Neuronal stem cell (in vitro differentiated cells): ENCODE measurements at regions not wholly inside any gene's neighbourhood (a gene's known extent, or its start where the extent isn't known, plus 50 kb on each side); places are given as distances from the start of the nearest gene placed in this dataset.
"Not testable (repeated sequence)": the region's sequence is repeated elsewhere in the genome, so short reads cannot be mapped to it uniquely, and the experiment has no call there.

Experiments used
- DNase-seq: peaks from one replicate; pipeline ENCODE4 v3.0.0-alpha.2; 2013; ENCODE audit warnings: low spot score
- H2AFZ ChIP-seq: one replicate; pipeline ENCODE4 v1.6.1; 2013; ENCODE audit warnings: mild to moderate bottlenecking, low read length, inconsistent platforms
- H2AK5ac ChIP-seq: 2 replicates; pipeline ENCODE4 v1.6.1; 2013; ENCODE audit warnings: low read depth, mild to moderate bottlenecking, inconsistent platforms, low read length, moderate library complexity, mixed read lengths
- H2BK120ac ChIP-seq: 2 replicates; pipeline ENCODE4 v1.6.1; 2013; ENCODE audit warnings: low read depth, mild to moderate bottlenecking, inconsistent platforms, low read length, moderate library complexity, mixed read lengths
- H2BK12ac ChIP-seq: one replicate; pipeline ENCODE4 v1.6.1; 2013; ENCODE audit warnings: low read length, inconsistent platforms
- H2BK15ac ChIP-seq: 2 replicates; pipeline ENCODE4 v1.6.1; 2013; ENCODE audit warnings: mild to moderate bottlenecking, low read length, inconsistent platforms, mixed read lengths
- H2BK5ac ChIP-seq: one replicate; pipeline ENCODE4 v1.6.1; 2013; ENCODE audit warnings: inconsistent platforms, mild to moderate bottlenecking, low read length, moderate library complexity
- H3K14ac ChIP-seq: one replicate; pipeline ENCODE4 v1.6.1; 2013; ENCODE audit warnings: low read length, inconsistent platforms
- H3K18ac ChIP-seq: 2 replicates; pipeline ENCODE4 v1.6.1; 2013; ENCODE audit warnings: low read length, inconsistent platforms
- H3K23ac ChIP-seq: 2 replicates; pipeline ENCODE4 v1.6.1; 2013; ENCODE audit warnings: low read depth, mild to moderate bottlenecking, mixed read lengths, low read length, inconsistent platforms; ENCODE audit not compliant: poor library complexity
- H3K27ac ChIP-seq: replicated peaks from 3 replicates; pipeline ENCODE4 v1.5.1; 2013; ENCODE audit warnings: low read length, inconsistent platforms
- H3K27me3 ChIP-seq, 3 experiments: 2 replicates each; pipeline ENCODE4 v1.6.1; 2013; ENCODE audit warnings: low read length in 3 of 3, mild to moderate bottlenecking in 2 of 3, inconsistent platforms in 1 of 3, low read depth in 1 of 3, mixed read lengths in 1 of 3, moderate library complexity in 1 of 3; ENCODE audit not compliant: control insufficient read depth in 3 of 3, insufficient read depth in 3 of 3
- H3K36me3 ChIP-seq, 2 donors: replicated peaks in 1 of 2; 2 replicates each; pipeline ENCODE4 v1.6.1; 2013; ENCODE audit warnings: low read length in 2 of 2; ENCODE audit not compliant: control insufficient read depth in 2 of 2, insufficient read depth in 2 of 2
- H3K4ac ChIP-seq: 2 replicates; pipeline ENCODE4 v1.6.1; 2013; ENCODE audit warnings: inconsistent platforms, mild to moderate bottlenecking, low read length, moderate library complexity
- H3K4me1 ChIP-seq, 2 donors: 1 replicate in 1 of 2; 2 replicates in 1 of 2; pipeline ENCODE4 v1.6.1; 2013; ENCODE audit warnings: low read length in 2 of 2, low read depth in 1 of 2; ENCODE audit not compliant: control insufficient read depth in 2 of 2, insufficient read depth in 1 of 2
- H3K4me2 ChIP-seq: one replicate; pipeline ENCODE4 v1.6.1; 2013; ENCODE audit warnings: mild to moderate bottlenecking, low read length, inconsistent platforms; ENCODE audit not compliant: insufficient read depth, poor library complexity, severe bottlenecking
- H3K4me3 ChIP-seq, 2 donors: 2 replicates each; pipeline ENCODE4 v1.5.1; 2013; ENCODE audit warnings: low read length in 2 of 2, mild to moderate bottlenecking in 2 of 2, inconsistent platforms in 1 of 2, moderate library complexity in 1 of 2
- H3K79me1 ChIP-seq: one replicate; pipeline ENCODE4 v1.6.1; 2013; ENCODE audit warnings: low read depth, mild to moderate bottlenecking, inconsistent platforms, low read length, moderate library complexity
- H3K9ac ChIP-seq: one replicate; pipeline ENCODE4 v1.6.1; 2013; ENCODE audit warnings: mild to moderate bottlenecking, low read depth, low read length, inconsistent platforms; ENCODE audit not compliant: poor library complexity
- H3K9me3 ChIP-seq, 2 donors: replicated peaks in 1 of 2; 2 replicates each; pipeline versions ENCODE3 to v1.6.1; 2013; ENCODE audit warnings: low read length in 2 of 2, mild to moderate bottlenecking in 2 of 2, inconsistent platforms in 1 of 2, low read depth in 1 of 2, mixed read lengths in 1 of 2, moderate library complexity in 1 of 2; ENCODE audit not compliant: control insufficient read depth in 2 of 2, insufficient read depth in 1 of 2
- H4K8ac ChIP-seq: one replicate; pipeline ENCODE4 v1.6.1; 2013; ENCODE audit warnings: low read depth, mild to moderate bottlenecking, inconsistent platforms, low read length, moderate library complexity
- H4K91ac ChIP-seq: one replicate; pipeline ENCODE4 v1.6.1; 2013; ENCODE audit warnings: low read length, low read depth, mild to moderate bottlenecking, inconsistent platforms; ENCODE audit not compliant: poor library complexity
- WGBS, 2 donors: extraction: QIAGEN DNeasy Blood & Tissue Kit; methylation state at CpG; one replicate each; pipeline ENCODE4 v1.1.7; 2013; ENCODE audit warnings: missing lambda C conversion rate in 2 of 2, mixed read lengths in 1 of 2; ENCODE audit not compliant: insufficient read length in 2 of 2, insufficient replicate concordance in 1 of 2; ENCODE audit errors: extremely low coverage in 2 of 2; 5-methylcytosine and 5-hydroxymethylcytosine counted together

- no peak overlapping the region for H4K8ac ChIP-seq
- peaks cover 0 to 4% of the 10 kb centered on the region in 2 donors for H3K4me1 ChIP-seq
- DNase-seq = no peak
- H2BK15ac ChIP-seq = no peak overlapping the region
- no peak overlapping the region for H3K18ac ChIP-seq
- no peak overlapping the region for H3K14ac ChIP-seq
- H3K23ac ChIP-seq = no peak overlapping the region
- no peak overlapping the region for H3K4me2 ChIP-seq
- no peak overlapping the region for H2AK5ac ChIP-seq
- no peak overlapping the region for H3K9ac ChIP-seq
- no peaks in the 10 kb centered on the region for H3K9me3 ChIP-seq
- H4K91ac ChIP-seq = no peak overlapping the region
- no peak overlapping the region for H2BK12ac ChIP-seq
- no peak overlapping the region for H3K27ac ChIP-seq
- H3K36me3 ChIP-seq = no peaks in the 10 kb centered on the region
- no peaks in the 10 kb centered on the region for H3K27me3 ChIP-seq
- no peak overlapping the region for H3K4ac ChIP-seq
- no peak overlapping the region for H2BK5ac ChIP-seq
- no peak overlapping the region for H2BK120ac ChIP-seq
- no peak overlapping the region for H2AFZ ChIP-seq
- no peak overlapping the region for H3K4me3 ChIP-seq
- H3K79me1 ChIP-seq = no peaks in the 10 kb centered on the region
Observed at GRCh38 chr14:83893447-83893846, 1636.5 kb upstream of the FLRT2 start.

GRCh38 chr14:83894568-83894967, 1635.4 kb upstream of the FLRT2 start:
- Histone ChIP-seq H3K9me3 (no peaks in the 10 kb centered on the region), H4K8ac (no peak overlapping the region), H3K14ac (no peak overlapping the region), H3K4me1 (peaks cover 0 to 4% of the 10 kb centered on the region in 2 donors), H3K27ac (no peak overlapping the region), H3K18ac (no peak overlapping the region), H2BK5ac (no peak overlapping the region), H3K4me2 (no peak overlapping the region), H3K4ac (no peak overlapping the region), H3K27me3 (no peaks in the 10 kb centered on the region), H2BK120ac (no peak overlapping the region), H3K23ac (no peak overlapping the region), H4K91ac (no peak overlapping the region), H3K36me3 (no peaks in the 10 kb centered on the region), H2AFZ (no peak overlapping the region), H3K79me1 (no peaks in the 10 kb centered on the region), H2BK12ac (no peak overlapping the region), H2AK5ac (no peak overlapping the region), H3K9ac (no peak overlapping the region), H2BK15ac (no peak overlapping the region), H3K4me3 (no peak overlapping the region)
- DNase-seq = no peak

GRCh38 chr14:83898558-83898957, 1631.4 kb upstream of the FLRT2 start:
- not testable (repeated sequence) for H3K23ac ChIP-seq, H2BK12ac ChIP-seq, H2BK120ac ChIP-seq, H3K4me3 ChIP-seq, H3K9me3 ChIP-seq, H2BK5ac ChIP-seq, H3K36me3 ChIP-seq, H4K8ac ChIP-seq, H4K91ac ChIP-seq, H3K18ac ChIP-seq, H3K14ac ChIP-seq, H3K27ac ChIP-seq, H2AK5ac ChIP-seq, H2AFZ ChIP-seq, H3K4me1 ChIP-seq, H3K9ac ChIP-seq, DNase-seq, H3K79me1 ChIP-seq, H3K27me3 ChIP-seq, H3K4ac ChIP-seq, H3K4me2 ChIP-seq, H2BK15ac ChIP-seq
- WGBS, 2 donors = no CpG with 5 or more reads among the region's 2 CpGs

GRCh38 chr14:83899706-83900105, 1630.2 kb upstream of the FLRT2 start:
- no CpG with 5 or more reads among the region's 3 CpGs for WGBS, 2 donors

More at GRCh38 chr14:83899706-83900105, 1630.2 kb upstream of the FLRT2 start:
- Histone ChIP-seq H2BK15ac (no peak overlapping the region), H3K36me3 (no peaks in the 10 kb centered on the region), H2AFZ (no peak overlapping the region), H3K4me3 (no peak overlapping the region), H4K91ac (no peak overlapping the region), H3K4me2 (no peak overlapping the region), H3K23ac (no peak overlapping the region), H2BK12ac (no peak overlapping the region), H2BK5ac (no peak overlapping the region), H3K27me3 (no peaks in the 10 kb centered on the region), H3K18ac (no peak overlapping the region), H2BK120ac (no peak overlapping the region), H3K4me1 (peaks cover 0 to 4% of the 10 kb centered on the region in 2 donors), H3K9ac (no peak overlapping the region), H3K9me3 (no peaks in the 10 kb centered on the region), H3K14ac (no peak overlapping the region), H4K8ac (no peak overlapping the region), H3K27ac (no peak overlapping the region), H3K4ac (no peak overlapping the region), H3K79me1 (no peaks in the 10 kb centered on the region), H2AK5ac (no peak overlapping the region)
- DNase-seq = no peak
